Endothelial cell of umbilical vein (primary cell): ENCODE measurements at regions not wholly inside any gene's neighbourhood (a gene's known extent, or its start where the extent isn't known, plus 50 kb on each side); places are given as distances from the start of the nearest gene placed in this dataset.
"Not testable (repeated sequence)": the region's sequence is repeated elsewhere in the genome, so short reads cannot be mapped to it uniquely, and the experiment has no call there.

ENCODE experiments used
- BruUV-seq: library from RNA; stranded (reverse); fragments of 400-500 nt; replicated peaks from 2 replicates; lab custom pipeline; 2021; lab: Mats Ljungman, UMichigan
- CTCF ChIA-PET: fragments of 300-600, 350-600 bp; sonication (Branson Sonifier 250); formaldehyde crosslinking; loops from one replicate; lab custom pipeline; 2021; ENCODE audit warnings: antibody characterized with exemption, inconsistent platforms; lab: Charles Lee
- POLR2A ChIA-PET: fragments of 300-600, 350-600 bp; sonication (Branson Sonifier 250); formaldehyde crosslinking; loops from one replicate; lab custom pipeline; 2021; ENCODE audit warnings: antibody characterized with exemption, inconsistent platforms; lab: Charles Lee
- DNase-seq: peaks from one replicate; pipeline ENCODE4 v3.0.0-alpha.2; 2011; ENCODE audit warnings: low read depth, low spot score
- FAIRE-seq: peaks from 2 replicates; lab custom pipeline; 2011; peaks lifted over from hg19 to GRCh38; lab: Jason Lieb, UNC
- H2AFZ ChIP-seq: 2 replicates; pipeline ENCODE4 v1.6.0; 2012; ENCODE audit warnings: low read depth, low read length, control low read depth, inconsistent platforms
- H3K27ac ChIP-seq: 2 replicates; pipeline ENCODE4 v1.5.1; 2011; ENCODE audit warnings: low read depth, mild to moderate bottlenecking, control low read depth, low read length, moderate library complexity; ENCODE audit not compliant: insufficient read depth
- H3K27me3 ChIP-seq, 2 experiments: 2 replicates each; pipeline versions ENCODE4 v1.6.0 to v1.6.1; 2011; ENCODE audit warnings: low read length in 2 of 2, mixed read lengths in 1 of 2; ENCODE audit not compliant: control insufficient read depth in 2 of 2, insufficient read depth in 2 of 2
- H3K36me3 ChIP-seq, 2 experiments: 2 replicates in 1 of 2; 3 replicates in 1 of 2; pipeline ENCODE4 v1.5.1; 2011; ENCODE audit warnings: low read length in 2 of 2, mild to moderate bottlenecking in 1 of 2, moderate library complexity in 1 of 2; ENCODE audit not compliant: control insufficient read depth in 2 of 2, insufficient read depth in 2 of 2; ENCODE audit errors: extremely low read depth in 1 of 2
- H3K4me1 ChIP-seq: 3 replicates; pipeline ENCODE4 v1.5.1; 2011; ENCODE audit warnings: mild to moderate bottlenecking, low read length; ENCODE audit not compliant: control insufficient read depth, insufficient read depth; ENCODE audit errors: extremely low read depth
- H3K4me2 ChIP-seq: 2 replicates; pipeline ENCODE4 v1.6.1; 2011; ENCODE audit warnings: low read length, control low read depth, mixed read lengths; ENCODE audit not compliant: insufficient read depth
- H3K4me3 ChIP-seq, 3 experiments: fragments of 200-600 bp in 1 of 3; sonication (generic), shearing (Covaris generic) in 1 of 3; replicated peaks in 1 of 3; 2 replicates each; pipeline ENCODE4 v1.5.1; 2011 to 2016; ENCODE audit warnings: control low read depth in 3 of 3, low read length in 3 of 3, mild to moderate bottlenecking in 2 of 3, inconsistent platforms in 1 of 3, low read depth in 1 of 3, moderate library complexity in 1 of 3; ENCODE audit not compliant: insufficient read depth in 1 of 3
- H3K79me2 ChIP-seq: 2 replicates; pipeline ENCODE4 v1.6.0; 2012; ENCODE audit warnings: low read length, inconsistent platforms; ENCODE audit not compliant: control insufficient read depth, insufficient read depth
- H3K9ac ChIP-seq: replicated peaks from 2 replicates; pipeline ENCODE3; 2011; ENCODE audit warnings: low read length, control low read depth; ENCODE audit not compliant: insufficient read depth; ENCODE audit errors: extremely low read depth
- H3K9me1 ChIP-seq: replicated peaks from 3 replicates; pipeline ENCODE4 v1.6.0; 2011; ENCODE audit warnings: mild to moderate bottlenecking, low read length; ENCODE audit not compliant: control insufficient read depth, insufficient read depth; ENCODE audit errors: extremely low read depth
- H3K9me3 ChIP-seq: replicated peaks from 2 replicates; pipeline ENCODE4 v1.5.1; 2012; ENCODE audit warnings: low read length, inconsistent platforms; ENCODE audit not compliant: control insufficient read depth, insufficient read depth
- H4K20me1 ChIP-seq: replicated peaks from 2 replicates; pipeline ENCODE3; 2011; ENCODE audit warnings: mild to moderate bottlenecking, low read length; ENCODE audit not compliant: control insufficient read depth, insufficient read depth; ENCODE audit errors: extremely low read depth
- CTCF ChIP-seq, 2 donors: IDR thresholded peaks; 1 replicate in 1 of 2; 2 replicates in 1 of 2; pipeline ENCODE4 v1.5.1; 2011; ENCODE audit warnings: low read length in 2 of 2, mild to moderate bottlenecking in 2 of 2, moderate library complexity in 2 of 2, control low read depth in 1 of 2, inconsistent platforms in 1 of 2, low read depth in 1 of 2; ENCODE audit not compliant: insufficient read depth in 1 of 2; ENCODE audit errors: extremely low read depth in 1 of 2
- EZH2 ChIP-seq: IDR thresholded peaks from 2 replicates; pipeline ENCODE4 v1.6.1; 2012; ENCODE audit warnings: borderline replicate concordance, low read depth, mild to moderate bottlenecking, moderate library complexity, low read length, inconsistent platforms; ENCODE audit not compliant: severe bottlenecking
- FOS ChIP-seq: IDR thresholded peaks from 2 replicates; pipeline ENCODE4 v1.6.1; 2011; ENCODE audit warnings: mild to moderate bottlenecking, low read length, moderate library complexity, borderline replicate concordance; ENCODE audit not compliant: insufficient read depth
- GATA2 ChIP-seq: IDR thresholded peaks from 2 replicates; pipeline ENCODE4 v1.7.0; 2011; ENCODE audit warnings: low read depth, mild to moderate bottlenecking, moderate library complexity, mixed read lengths, low read length; ENCODE audit not compliant: insufficient read length, insufficient read depth
- JUN ChIP-seq: IDR thresholded peaks from 2 replicates; pipeline ENCODE4 v1.6.1; 2011; ENCODE audit warnings: borderline replicate concordance, low read depth; ENCODE audit not compliant: insufficient read length, insufficient read depth
- MAX ChIP-seq: IDR thresholded peaks from 2 replicates; pipeline ENCODE4 v1.6.1; 2011; ENCODE audit not compliant: insufficient read depth, insufficient read length
- MYC ChIP-seq: IDR thresholded peaks from one replicate; pipeline ENCODE4 v1.6.1; 2011; ENCODE audit warnings: mild to moderate bottlenecking, low read depth, low read length
- POLR2A ChIP-seq: IDR thresholded peaks from 2 replicates; pipeline ENCODE4 v1.6.1; 2012; ENCODE audit warnings: low read depth, mild to moderate bottlenecking, control low read depth, low read length
- POLR2AphosphoS5 ChIP-seq: IDR thresholded peaks from 2 replicates; pipeline ENCODE4 v1.6.1; 2012; ENCODE audit warnings: low read depth, mild to moderate bottlenecking, control low read depth, low read length, moderate library complexity; ENCODE audit not compliant: insufficient read depth
- dilution Hi-C: fragments of 300-500 bp; cut with MboI; formaldehyde crosslinking; loops from one replicate; pipeline ENCODE4 v1.15.0; 2019; ENCODE audit warnings: low sequenced_read_pairs; ENCODE audit not compliant: extremely low pct_ligation_motif_present
- intact Hi-C: fragments of 100-400 bp; cut with micrococcal nuclease; formaldehyde crosslinking; loops from one replicate; pipeline ENCODE4 v1.10.0; 2022

GRCh38 chrX:40799745-40800144 is 64.4 kb upstream of the MED14 start:
- POLR2A ChIA-PET, BruUV-seq, H3K9me3 ChIP-seq, intact Hi-C loops, H3K4me3 ChIP-seq, H3K79me2 ChIP-seq, H3K4me1 ChIP-seq, dilution Hi-C loops, H4K20me1 ChIP-seq, H2AFZ ChIP-seq, H3K27me3 ChIP-seq, DNase-seq, H3K36me3 ChIP-seq, H3K4me2 ChIP-seq, H3K27ac ChIP-seq, H3K9me1 ChIP-seq, FAIRE-seq, H3K9ac ChIP-seq: not testable (repeated sequence)
- CTCF ChIA-PET = interaction anchor here (0.9 kb wide), 1 partner anchor 79 kb away, joined by 3 read pairs; no protein-coding TSS in a partner anchor

- dilution Hi-C loops (no loop called here), intact Hi-C loops (no loop called here)
- no peaks in the 10 kb centered on the region for H3K36me3 ChIP-seq
- H4K20me1 ChIP-seq = no peaks in the 10 kb centered on the region
- no peak overlapping the region for H3K9ac ChIP-seq
- ChIA-PET POLR2A (no interaction called here), CTCF (interaction anchor here (2.0 kb wide), 1 partner anchor 11 kb away, joined by 5 read pairs; no protein-coding TSS in a partner anchor)
- peaks cover 0 to 1% of the 10 kb centered on the region in 2 experiments for H3K27me3 ChIP-seq
- no TSS peak for BruUV-seq
- TF ChIP-seq GATA2 (no peak), JUN (no peak), MYC (no peak), FOS (no peak), POLR2AphosphoS5 (no peak), CTCF (IDR thresholded peaks at IDR 0.05; ENCODE audit: extremely low read depth in 1 of 2, insufficient read depth in 1 of 2, low read depth in 1 of 2, low read length in 2 of 2) (no peak), MAX (no peak), POLR2A (no peak), EZH2 (no peak)
- H3K79me2 ChIP-seq = no peaks in the 10 kb centered on the region
- no peaks in the 10 kb centered on the region for H3K4me1 ChIP-seq
- H3K27ac ChIP-seq = no peak overlapping the region
- H3K4me2 ChIP-seq = no peak overlapping the region
- no peaks in the 10 kb centered on the region for H3K9me1 ChIP-seq
- H2AFZ ChIP-seq = no peak overlapping the region
- DNase-seq (no peak), FAIRE-seq (no peak)
- no peaks in the 10 kb centered on the region for H3K9me3 ChIP-seq
- no peak overlapping the region for H3K4me3 ChIP-seq
Observed at GRCh38 chrX:40805404-40805803, 70.1 kb upstream of the MED14 start.
